ENCODE measurements at regions not wholly inside any gene's neighbourhood (a gene's known extent, or its start where the extent isn't known, plus 50 kb on each side); places are given as distances from the start of the nearest gene placed in this dataset.
"Not testable (repeated sequence)": the region's sequence is repeated elsewhere in the genome, so short reads cannot be mapped to it uniquely, and the experiment has no call there.

DNA sequence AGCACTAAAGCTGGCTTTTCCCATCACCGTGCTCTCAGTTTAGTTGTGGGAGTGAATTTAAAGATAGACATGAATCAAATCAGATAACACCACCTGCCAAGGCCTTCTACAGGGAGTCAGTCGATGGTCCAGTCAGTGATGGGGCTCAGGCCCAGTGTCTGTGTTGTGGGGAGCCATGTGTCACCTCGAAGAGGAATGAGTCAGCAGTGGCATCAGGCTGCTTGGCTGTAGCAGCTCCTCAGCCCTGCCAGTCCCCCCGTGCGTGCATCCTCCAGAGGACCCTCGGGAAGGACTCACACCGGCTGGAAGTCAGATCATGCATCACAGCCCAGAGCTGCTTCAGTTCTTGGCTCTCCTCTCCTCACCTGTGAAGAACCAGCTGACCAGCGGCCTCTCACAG, 420.4 kb upstream of the RAB6C start:
- H3K4me1 ChIP-seq (ENCODE audit: control insufficient read depth in 1 of 2, insufficient read depth in 1 of 2, low read depth in 1 of 2, low read length in 1 of 2) = no peaks in the 10 kb centered on the region
- no peaks in the 10 kb centered on the region for H3K9me3 ChIP-seq
- TF ChIP-seq, protein P1, sequence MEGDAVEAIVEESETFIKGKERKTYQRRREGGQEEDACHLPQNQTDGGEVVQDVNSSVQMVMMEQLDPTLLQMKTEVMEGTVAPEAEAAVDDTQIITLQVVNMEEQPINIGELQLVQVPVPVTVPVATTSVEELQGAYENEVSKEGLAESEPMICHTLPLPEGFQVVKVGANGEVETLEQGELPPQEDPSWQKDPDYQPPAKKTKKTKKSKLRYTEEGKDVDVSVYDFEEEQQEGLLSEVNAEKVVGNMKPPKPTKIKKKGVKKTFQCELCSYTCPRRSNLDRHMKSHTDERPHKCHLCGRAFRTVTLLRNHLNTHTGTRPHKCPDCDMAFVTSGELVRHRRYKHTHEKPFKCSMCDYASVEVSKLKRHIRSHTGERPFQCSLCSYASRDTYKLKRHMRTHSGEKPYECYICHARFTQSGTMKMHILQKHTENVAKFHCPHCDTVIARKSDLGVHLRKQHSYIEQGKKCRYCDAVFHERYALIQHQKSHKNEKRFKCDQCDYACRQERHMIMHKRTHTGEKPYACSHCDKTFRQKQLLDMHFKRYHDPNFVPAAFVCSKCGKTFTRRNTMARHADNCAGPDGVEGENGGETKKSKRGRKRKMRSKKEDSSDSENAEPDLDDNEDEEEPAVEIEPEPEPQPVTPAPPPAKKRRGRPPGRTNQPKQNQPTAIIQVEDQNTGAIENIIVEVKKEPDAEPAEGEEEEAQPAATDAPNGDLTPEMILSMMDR (IDR thresholded peaks at IDR 0.05) = no peak
- no peaks in the 10 kb centered on the region for H3K27me3 ChIP-seq
- no peak overlapping the region for H3K4me3 ChIP-seq (ENCODE audit: low read depth in 1 of 2, low read length in 1 of 2)
- H3K27ac ChIP-seq = no peak overlapping the region
- H3K36me3 ChIP-seq = no peaks in the 10 kb centered on the region

DNA sequence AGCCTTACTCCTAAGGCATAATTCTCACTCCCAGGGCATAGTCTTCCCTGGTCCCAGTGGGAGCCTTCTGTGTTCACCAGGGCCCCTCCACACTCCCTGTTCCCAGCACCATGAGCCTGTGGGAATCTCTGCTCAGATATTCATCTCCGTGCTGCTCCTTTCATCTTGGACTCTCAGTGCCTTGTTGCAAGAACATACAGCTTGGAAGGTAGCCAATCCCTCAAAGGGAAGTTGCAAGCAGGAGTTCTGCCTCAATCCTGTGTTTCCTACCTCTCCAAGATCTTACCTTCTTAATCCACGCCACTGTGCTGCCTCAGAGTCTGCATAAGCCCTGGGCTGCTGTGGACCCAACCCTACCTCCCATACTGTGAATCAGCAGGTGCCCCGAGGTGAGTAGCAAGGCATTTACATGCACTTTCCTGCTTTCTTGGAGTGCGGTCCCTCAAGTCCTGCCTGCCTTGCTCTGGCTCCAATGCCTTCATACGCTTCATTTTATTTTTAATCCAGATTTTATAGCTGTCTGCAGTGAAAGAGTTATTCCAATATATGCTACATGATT, 413.8 kb upstream of the RAB6C start:
- no peaks in the 10 kb centered on the region for H3K9me3 ChIP-seq
- H3K27ac ChIP-seq = no peak overlapping the region
- H3K27me3 ChIP-seq = no peaks in the 10 kb centered on the region
- no peak overlapping the region for H3K4me3 ChIP-seq (ENCODE audit: low read depth in 1 of 2, low read length in 1 of 2)
- no peaks in the 10 kb centered on the region for H3K36me3 ChIP-seq
- TF ChIP-seq, protein P1 (IDR thresholded peaks at IDR 0.05) = no peak
- H3K4me1 ChIP-seq (ENCODE audit: control insufficient read depth in 1 of 2, insufficient read depth in 1 of 2, low read depth in 1 of 2, low read length in 1 of 2) = no peaks in the 10 kb centered on the region

DNA sequence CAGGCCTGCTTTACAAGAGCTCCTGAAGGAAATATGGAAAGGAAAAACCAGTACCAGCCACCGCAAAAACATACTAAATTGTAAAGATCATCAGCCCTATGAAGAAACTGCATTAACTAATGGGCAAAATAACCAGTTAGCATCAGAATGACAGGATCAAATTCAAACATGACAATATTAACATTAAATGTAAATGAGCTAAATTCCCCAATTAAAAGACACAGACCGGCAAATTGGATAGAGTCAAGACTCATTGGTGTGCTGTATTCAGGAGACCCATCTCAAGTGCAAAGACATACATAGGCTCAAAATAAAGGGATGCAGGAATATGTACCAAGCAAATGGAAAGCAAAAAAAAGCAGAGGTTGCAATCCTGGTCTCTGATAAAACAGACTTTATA, 408.7 kb upstream of the RAB6C start:
- H3K27ac ChIP-seq; H3K4me3 ChIP-seq (ENCODE audit: low read depth in 1 of 2, low read length in 1 of 2); H3K27me3 ChIP-seq; H3K9me3 ChIP-seq; H3K36me3 ChIP-seq; H3K4me1 ChIP-seq (ENCODE audit: control insufficient read depth in 1 of 2, insufficient read depth in 1 of 2, low read depth in 1 of 2, low read length in 1 of 2): not testable (repeated sequence)

DNA sequence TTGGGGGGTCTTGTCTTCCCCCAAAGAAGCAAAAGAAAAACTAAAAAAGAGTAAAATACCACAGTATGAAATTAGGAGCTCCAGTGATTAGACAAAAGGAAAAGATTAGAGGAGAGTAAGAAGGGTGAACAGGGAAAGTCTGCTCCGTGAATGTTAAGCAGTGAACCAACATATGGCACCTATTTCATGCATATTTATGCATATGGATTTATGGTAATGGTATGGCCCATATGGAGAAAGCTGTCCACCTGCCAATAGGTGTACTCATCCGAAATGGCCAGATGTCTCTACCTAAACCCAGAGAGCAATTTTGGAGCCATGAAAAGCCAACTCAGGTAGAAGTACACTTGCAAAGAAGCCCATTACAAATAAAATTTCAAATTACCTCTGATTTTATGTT, 404.0 kb upstream of the RAB6C start:
- no peaks in the 10 kb centered on the region for H3K27me3 ChIP-seq
- H3K4me3 ChIP-seq (ENCODE audit: low read depth in 1 of 2, low read length in 1 of 2) = no peak overlapping the region
- H3K27ac ChIP-seq = no peak overlapping the region
- H3K4me1 ChIP-seq (ENCODE audit: control insufficient read depth in 1 of 2, insufficient read depth in 1 of 2, low read depth in 1 of 2, low read length in 1 of 2) = no peaks in the 10 kb centered on the region
- TF ChIP-seq, protein P1 (IDR thresholded peaks at IDR 0.05) = no peak
- no peaks in the 10 kb centered on the region for H3K36me3 ChIP-seq
- H3K9me3 ChIP-seq = no peaks in the 10 kb centered on the region

DNA sequence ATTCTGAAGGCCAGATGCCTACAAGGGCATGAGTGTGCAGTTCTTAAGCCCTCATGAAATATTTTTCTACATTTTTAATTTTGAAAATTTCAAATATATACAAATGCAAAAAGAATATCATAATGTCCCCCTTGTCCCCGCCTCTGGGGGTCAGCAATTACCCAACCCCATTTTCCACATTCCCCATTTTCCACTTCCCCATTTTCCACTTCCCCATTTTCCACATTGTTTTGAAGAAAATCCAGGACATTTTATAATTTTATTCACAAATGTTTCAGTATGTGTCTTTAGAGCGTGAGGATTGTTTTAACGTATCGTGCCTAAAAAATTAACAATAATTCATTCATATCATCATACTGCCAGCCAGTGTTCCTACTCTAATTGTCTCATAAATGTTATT, 403.6 kb upstream of the RAB6C start:
- Histone ChIP-seq H3K4me3 (ENCODE audit: low read depth in 1 of 2, low read length in 1 of 2) (no peak overlapping the region), H3K4me1 (ENCODE audit: control insufficient read depth in 1 of 2, insufficient read depth in 1 of 2, low read depth in 1 of 2, low read length in 1 of 2) (no peaks in the 10 kb centered on the region), H3K27me3 (no peaks in the 10 kb centered on the region), H3K27ac (no peak overlapping the region), H3K9me3 (no peaks in the 10 kb centered on the region), H3K36me3 (no peaks in the 10 kb centered on the region)
- TF ChIP-seq, protein P1 (IDR thresholded peaks at IDR 0.05) = no peak

DNA sequence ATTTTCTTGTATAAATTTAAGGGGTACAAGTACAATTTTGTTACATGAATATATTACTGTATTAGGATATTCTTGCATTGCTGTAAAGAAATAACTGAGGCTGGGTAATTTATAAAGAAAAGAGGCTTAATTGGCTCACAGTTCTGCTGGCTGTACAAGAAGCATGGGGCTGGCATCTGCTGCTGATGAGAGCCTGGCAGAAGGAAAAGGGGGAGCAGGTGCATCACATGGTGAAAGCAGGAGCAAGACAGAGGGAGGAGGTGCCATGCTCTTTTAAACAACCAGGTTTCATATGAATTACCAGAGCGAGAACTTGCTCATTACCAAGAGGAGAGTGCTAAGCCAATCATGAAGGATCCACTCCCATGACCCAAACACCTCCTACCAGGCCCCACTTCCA, 399.5 kb upstream of the RAB6C start:
- H3K27ac ChIP-seq = no peak overlapping the region
- no peak overlapping the region for H3K4me3 ChIP-seq (ENCODE audit: low read depth in 1 of 2, low read length in 1 of 2)
- no peaks in the 10 kb centered on the region for H3K27me3 ChIP-seq
- H3K4me1 ChIP-seq (ENCODE audit: control insufficient read depth in 1 of 2, insufficient read depth in 1 of 2, low read depth in 1 of 2, low read length in 1 of 2) = no peaks in the 10 kb centered on the region
- TF ChIP-seq, protein P1 (IDR thresholded peaks at IDR 0.05) = no peak
- H3K36me3 ChIP-seq = no peaks in the 10 kb centered on the region
- H3K9me3 ChIP-seq = no peaks in the 10 kb centered on the region
